Gastrocnemius medialis (tissue), 4 donors: ENCODE measurements at regions not wholly inside any gene's neighbourhood (a gene's known extent, or its start where the extent isn't known, plus 50 kb on each side); places are given as distances from the start of the nearest gene placed in this dataset.

Experiments used
- ATAC-seq, 2 donors: fragments of 150-250 bp; one replicate each; pipeline ENCODE4 v1.9.1; 2016
- DNase-seq, 2 donors: peaks; one replicate each; pipeline ENCODE4 v3.0.0-alpha.2; 2019
- H3K27ac ChIP-seq, 4 donors: fragments of 200-600 bp; sonication (generic); 1 replicate in 1 of 4; 2 replicates in 3 of 4; pipeline ENCODE4 v1.5.1; 2016 to 2018; ENCODE audit warnings: mild to moderate bottlenecking in 2 of 4, moderate library complexity in 1 of 4
- H3K27me3 ChIP-seq, 3 donors: fragments of 200-600 bp; sonication (generic) in 2 of 3; 1 replicate in 1 of 3; 2 replicates in 2 of 3; pipeline versions ENCODE4 v1.5.1 to v1.6.0; 2016 to 2019; ENCODE audit warnings: mild to moderate bottlenecking in 1 of 3, moderate library complexity in 1 of 3
- H3K36me3 ChIP-seq, 2 donors: fragments of 200-600 bp; sonication (generic) in 1 of 2; one replicate each; pipeline ENCODE4 v1.5.1; 2017 to 2018
- H3K4me1 ChIP-seq, 2 donors: fragments of 200-600 bp; sonication (generic) in 1 of 2; one replicate each; pipeline ENCODE4 v1.5.1; 2016 to 2017; ENCODE audit warnings: mild to moderate bottlenecking in 2 of 2
- H3K4me3 ChIP-seq, 4 donors: fragments of 200-600 bp; sonication (generic) in 3 of 4; 1 replicate in 1 of 4; 2 replicates in 3 of 4; pipeline ENCODE4 v1.5.1; 2016 to 2019; ENCODE audit warnings: mild to moderate bottlenecking in 2 of 4
- H3K9me3 ChIP-seq, 3 donors: fragments of 200-600 bp; sonication (generic) in 2 of 3; 1 replicate in 1 of 3; 2 replicates in 2 of 3; pipeline ENCODE4 v1.5.1; 2016 to 2019
- POLR2A ChIP-seq, 2 donors: fragments of 450-650 bp; IDR thresholded peaks; one replicate each; pipeline ENCODE4 v1.6.1; 2017; ENCODE audit warnings: antibody characterized with exemption in 2 of 2, mild to moderate bottlenecking in 2 of 2, moderate library complexity in 2 of 2
- in situ Hi-C, 4 donors: fragments of 200-750 bp; cut with MboI; loops; one replicate each; pipeline versions ENCODE4 v1.15.0 to v1.8.0; 2017; ENCODE audit warnings: low sequenced_read_pairs in 4 of 4
- intact Hi-C: fragments of 100-400 bp; cut with DNase I; formaldehyde crosslinking; loops from one replicate; pipeline ENCODE4 v1.15.1; 2023; ENCODE audit warnings: low total_unique reads
- TF ChIP-seq, protein P1 (sequence below), 5 experiments: fragments of 450-650 bp in 3 of 5; fragments of 200-600 bp in 2 of 5; sonication (generic) in 2 of 5; IDR thresholded peaks in 4 of 5; conservative IDR thresholded peaks in 1 of 5; 1 replicate in 4 of 5; 2 replicates in 1 of 5; pipeline ENCODE4 v1.5.1; 2016 to 2019; ENCODE audit warnings: antibody characterized with exemption in 5 of 5, mild to moderate bottlenecking in 3 of 5, moderate library complexity in 3 of 5

- no peak for ATAC-seq
- TF ChIP-seq, protein P1, sequence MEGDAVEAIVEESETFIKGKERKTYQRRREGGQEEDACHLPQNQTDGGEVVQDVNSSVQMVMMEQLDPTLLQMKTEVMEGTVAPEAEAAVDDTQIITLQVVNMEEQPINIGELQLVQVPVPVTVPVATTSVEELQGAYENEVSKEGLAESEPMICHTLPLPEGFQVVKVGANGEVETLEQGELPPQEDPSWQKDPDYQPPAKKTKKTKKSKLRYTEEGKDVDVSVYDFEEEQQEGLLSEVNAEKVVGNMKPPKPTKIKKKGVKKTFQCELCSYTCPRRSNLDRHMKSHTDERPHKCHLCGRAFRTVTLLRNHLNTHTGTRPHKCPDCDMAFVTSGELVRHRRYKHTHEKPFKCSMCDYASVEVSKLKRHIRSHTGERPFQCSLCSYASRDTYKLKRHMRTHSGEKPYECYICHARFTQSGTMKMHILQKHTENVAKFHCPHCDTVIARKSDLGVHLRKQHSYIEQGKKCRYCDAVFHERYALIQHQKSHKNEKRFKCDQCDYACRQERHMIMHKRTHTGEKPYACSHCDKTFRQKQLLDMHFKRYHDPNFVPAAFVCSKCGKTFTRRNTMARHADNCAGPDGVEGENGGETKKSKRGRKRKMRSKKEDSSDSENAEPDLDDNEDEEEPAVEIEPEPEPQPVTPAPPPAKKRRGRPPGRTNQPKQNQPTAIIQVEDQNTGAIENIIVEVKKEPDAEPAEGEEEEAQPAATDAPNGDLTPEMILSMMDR (IDR thresholded peaks at IDR 0.05 in 4 of 5, conservative IDR thresholded peaks at IDR 0.05 in 1 of 5), result no peak
- no peak for TF ChIP-seq POLR2A (IDR thresholded peaks at IDR 0.05)
- no peaks in the 10 kb centered on the region for H3K4me1 ChIP-seq
- no peak overlapping the region for H3K4me3 ChIP-seq
- in situ Hi-C loops, result no loop called here
- intact Hi-C loops, result no loop called here
- DNase-seq, result no peak
- no peaks in the 10 kb centered on the region for H3K36me3 ChIP-seq
- no peaks in the 10 kb centered on the region for H3K9me3 ChIP-seq
- H3K27ac ChIP-seq, result no peak overlapping the region
- H3K27me3 ChIP-seq, result no peaks in the 10 kb centered on the region
Measured at GRCh38 chr2:60219536-60219935, 333.9 kb downstream of the BCL11A start.

GRCh38 chr2:60216452-60216995 lies 336.9 kb downstream of the BCL11A start:
- in situ Hi-C loops, result no loop called here
- DNase-seq, result no peak
- H3K4me1 ChIP-seq, result peaks cover 0 to 7% of the 10 kb centered on the region in 2 donors
- H3K27me3 ChIP-seq, result no peaks in the 10 kb centered on the region
- TF ChIP-seq POLR2A (IDR thresholded peaks at IDR 0.05), result no peak
- TF ChIP-seq, protein P1 (IDR thresholded peaks at IDR 0.05 in 4 of 5, conservative IDR thresholded peaks at IDR 0.05 in 1 of 5), result no peak
- no peak overlapping the region for H3K4me3 ChIP-seq
- H3K27ac ChIP-seq, result no peak overlapping the region
- no peaks in the 10 kb centered on the region for H3K9me3 ChIP-seq
- H3K36me3 ChIP-seq, result no peaks in the 10 kb centered on the region
- no peak for ATAC-seq
- intact Hi-C loops, result no loop called here

GRCh38 chr2:60215386-60215901 lies 338.0 kb downstream of the BCL11A start:
- Histone ChIP-seq H3K9me3 (no peaks in the 10 kb centered on the region), H3K27ac (no peak overlapping the region), H3K4me3 (no peak overlapping the region), H3K27me3 (no peaks in the 10 kb centered on the region), H3K4me1 (peaks cover 0 to 7% of the 10 kb centered on the region in 2 donors), H3K36me3 (no peaks in the 10 kb centered on the region)
- intact Hi-C loops, result no loop called here
- in situ Hi-C loops, result no loop called here
- TF ChIP-seq POLR2A (IDR thresholded peaks at IDR 0.05), result no peak
- TF ChIP-seq, protein P1 (IDR thresholded peaks at IDR 0.05 in 4 of 5, conservative IDR thresholded peaks at IDR 0.05 in 1 of 5), result no peak
- no peak for ATAC-seq
- DNase-seq, result no peak

- ATAC-seq, result no peak
- intact Hi-C loops, result no loop called here
- Histone ChIP-seq H3K9me3 (no peaks in the 10 kb centered on the region), H3K36me3 (no peaks in the 10 kb centered on the region), H3K27me3 (no peaks in the 10 kb centered on the region), H3K4me1 (peaks cover 0 to 7% of the 10 kb centered on the region in 2 donors), H3K27ac (no peak overlapping the region), H3K4me3 (no peak overlapping the region)
- no peak for DNase-seq
- TF ChIP-seq, protein P1 (IDR thresholded peaks at IDR 0.05 in 4 of 5, conservative IDR thresholded peaks at IDR 0.05 in 1 of 5), result no peak
- no peak for TF ChIP-seq POLR2A (IDR thresholded peaks at IDR 0.05)
- in situ Hi-C loops, result no loop called here
Measured at GRCh38 chr2:60214626-60214875, 338.9 kb downstream of the BCL11A start.
